PFSK-1 (cell line): ENCODE measurements at regions not wholly inside any gene's neighbourhood (a gene's known extent, or its start where the extent isn't known, plus 50 kb on each side); places are given as distances from the start of the nearest gene placed in this dataset.

ENCODE experiments used
- POLR2AphosphoS5 ChIP-seq: IDR thresholded peaks from 2 replicates; pipeline ENCODE4 v1.6.1; 2012; ENCODE audit warnings: low read depth, mild to moderate bottlenecking, control low read depth, low read length, moderate library complexity
- REST ChIP-seq, 2 experiments: IDR thresholded peaks; 2 replicates each; pipeline versions ENCODE4 v1.6.1 to v1.8.0; 2011 to 2012; ENCODE audit warnings: low read depth in 2 of 2, low read length in 2 of 2, control low read depth in 1 of 2, inconsistent platforms in 1 of 2, mild to moderate bottlenecking in 1 of 2, moderate library complexity in 1 of 2; ENCODE audit not compliant: insufficient read depth in 1 of 2
- SIN3A ChIP-seq: IDR thresholded peaks from 2 replicates; pipeline ENCODE4 v1.6.1; 2012; ENCODE audit warnings: mild to moderate bottlenecking, low read length, moderate library complexity, borderline replicate concordance; ENCODE audit not compliant: insufficient read depth
- TAF1 ChIP-seq: IDR thresholded peaks from 2 replicates; pipeline ENCODE4 v1.6.1; 2012; ENCODE audit warnings: low read length, control low read depth, borderline replicate concordance; ENCODE audit not compliant: insufficient read depth

GRCh38 chr14:98133806-98134205 lies 1138.2 kb downstream of the BCL11B start:
- TF ChIP-seq REST (IDR thresholded peaks at IDR 0.05; ENCODE audit: insufficient read depth in 1 of 2, low read depth in 2 of 2, low read length in 2 of 2) (no peak), SIN3A (no peak), POLR2AphosphoS5 (no peak), TAF1 (no peak)
